Activated CD8-positive, alpha-beta T cell treated with anti-CD3 and anti-CD28 coated beads for 36 hours (primary cell): ENCODE measurements at regions not wholly inside any gene's neighbourhood (a gene's known extent, or its start where the extent isn't known, plus 50 kb on each side); places are given as distances from the start of the nearest gene placed in this dataset.

Experiments
- ATAC-seq: fragments of 200-7000 bp; cut with Tn5 transposase; one replicate; pipeline ENCODE4 v1.10.0; 2021; ENCODE audit warnings: mild to moderate bottlenecking, moderate library complexity
- CTCF ChIA-PET: fragments of 350-600 bp; sonication (Branson Sonifier 250); formaldehyde crosslinking; loops from one replicate; lab custom pipeline; 2021; ENCODE audit warnings: antibody characterized with exemption; lab: Charles Lee
- POLR2A ChIA-PET: fragments of 350-600 bp; sonication (Branson Sonifier 250); formaldehyde crosslinking; loops from one replicate; lab custom pipeline; 2021; ENCODE audit warnings: antibody characterized with exemption; lab: Charles Lee
- DNase-seq: peaks from one replicate; pipeline ENCODE4 v3.0.0-alpha.2; 2020
- H3K27ac Mint-ChIP-seq: one replicate; pipeline ENCODE4 v1.8.0; 2021; ENCODE audit warnings: mild to moderate bottlenecking, mixed read lengths
- H3K27me3 Mint-ChIP-seq: one replicate; pipeline ENCODE4 v1.8.0; 2021; ENCODE audit warnings: mixed read lengths
- H3K36me3 Mint-ChIP-seq: one replicate; pipeline ENCODE4 v1.8.0; 2021; ENCODE audit warnings: low read depth, mixed read lengths
- H3K4me1 Mint-ChIP-seq: one replicate; pipeline ENCODE4 v1.8.0; 2021; ENCODE audit warnings: low read depth, mixed read lengths
- H3K4me3 Mint-ChIP-seq: one replicate; pipeline ENCODE4 v1.8.0; 2021; ENCODE audit warnings: mild to moderate bottlenecking, moderate library complexity, mixed read lengths
- H3K9me3 Mint-ChIP-seq: one replicate; pipeline ENCODE4 v1.8.0; 2021; ENCODE audit warnings: mixed read lengths
- intact Hi-C: fragments of 100-400 bp; cut with micrococcal nuclease; formaldehyde crosslinking; loops from one replicate; pipeline ENCODE4 v1.10.0; 2022
- TF ChIP-seq, protein P1 (sequence below): fragments of 200-600 bp; IDR thresholded peaks from one replicate; pipeline ENCODE4 v1.8.0; 2022; ENCODE audit warnings: antibody characterized with exemption, mild to moderate bottlenecking

DNA sequence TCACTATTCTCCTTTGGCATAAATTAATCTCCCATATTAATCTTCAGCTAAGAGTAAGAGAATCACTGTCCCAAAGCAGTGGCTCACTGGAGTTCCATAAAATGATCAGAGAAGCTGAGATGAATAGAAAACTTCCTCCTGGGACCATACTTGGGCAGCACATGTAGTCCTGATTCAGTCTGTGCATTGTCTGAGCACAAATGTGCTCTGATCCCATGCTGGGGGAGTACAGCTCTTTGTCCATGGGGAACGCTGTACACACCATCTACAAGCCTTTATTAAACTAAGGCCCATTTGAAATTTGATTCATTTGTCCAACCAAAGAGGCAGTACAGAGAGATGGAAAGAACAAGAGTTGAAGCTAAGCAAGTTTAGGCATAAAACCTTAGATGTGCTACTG is 147.4 kb upstream of the PGR start:
- ChIA-PET POLR2A (no interaction called here), CTCF (no interaction called here)
- Mint-ChIP-seq H3K36me3 (no peaks in the 10 kb centered on the region), H3K4me3 (no peak overlapping the region), H3K27ac (no peak overlapping the region), H3K4me1 (no peaks in the 10 kb centered on the region), H3K9me3 (peaks cover 8% of the 10 kb centered on the region), H3K27me3 (no peaks in the 10 kb centered on the region)
- DNase-seq = no peak
- TF ChIP-seq, protein P1, sequence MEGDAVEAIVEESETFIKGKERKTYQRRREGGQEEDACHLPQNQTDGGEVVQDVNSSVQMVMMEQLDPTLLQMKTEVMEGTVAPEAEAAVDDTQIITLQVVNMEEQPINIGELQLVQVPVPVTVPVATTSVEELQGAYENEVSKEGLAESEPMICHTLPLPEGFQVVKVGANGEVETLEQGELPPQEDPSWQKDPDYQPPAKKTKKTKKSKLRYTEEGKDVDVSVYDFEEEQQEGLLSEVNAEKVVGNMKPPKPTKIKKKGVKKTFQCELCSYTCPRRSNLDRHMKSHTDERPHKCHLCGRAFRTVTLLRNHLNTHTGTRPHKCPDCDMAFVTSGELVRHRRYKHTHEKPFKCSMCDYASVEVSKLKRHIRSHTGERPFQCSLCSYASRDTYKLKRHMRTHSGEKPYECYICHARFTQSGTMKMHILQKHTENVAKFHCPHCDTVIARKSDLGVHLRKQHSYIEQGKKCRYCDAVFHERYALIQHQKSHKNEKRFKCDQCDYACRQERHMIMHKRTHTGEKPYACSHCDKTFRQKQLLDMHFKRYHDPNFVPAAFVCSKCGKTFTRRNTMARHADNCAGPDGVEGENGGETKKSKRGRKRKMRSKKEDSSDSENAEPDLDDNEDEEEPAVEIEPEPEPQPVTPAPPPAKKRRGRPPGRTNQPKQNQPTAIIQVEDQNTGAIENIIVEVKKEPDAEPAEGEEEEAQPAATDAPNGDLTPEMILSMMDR = no peak
- no peak for ATAC-seq
- intact Hi-C loops = no loop called here

DNA sequence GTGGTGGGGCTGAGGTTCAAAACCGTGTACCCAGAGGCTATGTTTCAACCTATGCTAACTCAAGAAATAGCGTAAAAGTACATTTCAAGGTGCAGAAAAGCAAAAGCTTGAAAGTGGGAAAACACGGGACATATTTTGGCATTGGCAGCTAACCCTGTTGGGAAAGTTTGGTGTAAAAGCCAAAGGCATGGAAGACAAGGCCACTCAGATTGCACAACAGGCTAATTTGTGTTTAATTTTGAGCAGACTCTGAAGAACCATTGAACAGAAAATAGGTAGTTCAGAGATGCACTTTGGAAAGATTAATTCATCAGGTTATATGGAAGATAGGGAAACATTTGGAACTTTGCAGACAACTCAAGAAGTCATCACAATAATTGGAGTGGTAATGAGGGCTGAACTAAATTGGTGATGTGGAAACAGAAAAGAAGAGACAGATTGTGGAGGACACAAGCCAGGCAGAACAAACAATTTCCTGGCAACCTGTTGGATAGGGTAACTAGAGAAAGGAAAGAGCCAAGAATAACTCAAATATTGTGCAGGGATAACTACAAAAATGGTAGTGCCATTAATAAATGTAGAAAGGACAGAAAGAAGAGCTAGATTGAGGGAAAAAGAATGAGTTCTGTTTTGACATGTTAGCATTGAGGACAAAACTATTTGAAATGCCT is 140.5 kb upstream of the PGR start:
- CTCF ChIA-PET = no interaction called here
- H3K4me1 Mint-ChIP-seq = no peaks in the 10 kb centered on the region
- ATAC-seq (no peak), DNase-seq (no peak)
- no peak overlapping the region for H3K27ac Mint-ChIP-seq
- no peaks in the 10 kb centered on the region for H3K27me3 Mint-ChIP-seq
- TF ChIP-seq, protein P1 = no peak
- POLR2A ChIA-PET = no interaction called here
- peaks cover 6% of the 10 kb centered on the region for H3K9me3 Mint-ChIP-seq
- intact Hi-C loops = no loop called here
- no peaks in the 10 kb centered on the region for H3K36me3 Mint-ChIP-seq
- no peak overlapping the region for H3K4me3 Mint-ChIP-seq

DNA sequence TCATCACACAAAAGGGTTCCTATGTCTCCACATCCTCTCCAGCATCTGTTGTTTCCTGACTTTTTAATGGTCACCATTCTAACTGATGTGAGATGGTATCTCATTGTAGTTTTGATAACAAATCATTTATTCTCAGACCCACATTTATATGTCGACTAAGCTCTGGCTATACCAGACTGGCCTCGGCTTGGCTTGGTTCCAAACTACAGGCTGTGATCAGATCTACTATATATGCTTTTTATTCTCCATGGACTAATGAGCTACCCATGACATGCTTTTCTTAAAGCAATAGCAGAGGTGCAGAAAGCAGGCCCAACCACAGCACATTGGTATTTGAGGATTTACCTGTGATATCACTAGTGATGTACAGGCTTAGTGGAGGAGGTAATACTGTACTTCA is 139.8 kb upstream of the PGR start:
- Mint-ChIP-seq H3K4me1 (no peaks in the 10 kb centered on the region), H3K9me3 (peaks cover 8% of the 10 kb centered on the region), H3K4me3 (no peak overlapping the region), H3K27me3 (no peaks in the 10 kb centered on the region), H3K27ac (no peak overlapping the region), H3K36me3 (no peaks in the 10 kb centered on the region)
- CTCF ChIA-PET = no interaction called here
- no peak for ATAC-seq
- intact Hi-C loops = no loop called here
- TF ChIP-seq, protein P1 = no peak
- POLR2A ChIA-PET = no interaction called here
- no peak for DNase-seq

DNA sequence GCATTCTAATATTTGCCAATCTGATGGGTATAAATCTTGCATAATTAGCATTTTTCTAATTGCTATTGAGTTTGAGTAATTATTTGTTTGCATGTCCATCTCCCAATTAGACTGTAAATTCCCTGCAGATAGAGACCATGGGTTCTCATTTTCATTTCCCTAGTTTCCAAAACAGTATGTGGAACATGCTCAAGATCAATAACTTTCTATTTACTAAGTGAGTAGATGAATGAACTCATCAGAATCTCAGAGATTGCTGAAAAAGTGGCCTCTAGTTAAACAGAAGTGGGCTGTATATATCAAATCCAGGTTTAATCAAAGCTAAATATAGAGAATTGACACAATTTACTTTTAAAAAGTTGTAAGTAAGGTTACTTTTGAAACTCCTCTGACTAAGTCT is 138.0 kb upstream of the PGR start:
- no peaks in the 10 kb centered on the region for H3K27me3 Mint-ChIP-seq
- ATAC-seq (no peak), DNase-seq (no peak)
- intact Hi-C loops = no loop called here
- peaks cover 8% of the 10 kb centered on the region for H3K9me3 Mint-ChIP-seq
- H3K4me3 Mint-ChIP-seq = no peak overlapping the region
- no peaks in the 10 kb centered on the region for H3K4me1 Mint-ChIP-seq
- TF ChIP-seq, protein P1 = no peak
- ChIA-PET POLR2A (no interaction called here), CTCF (no interaction called here)
- H3K27ac Mint-ChIP-seq = no peak overlapping the region
- no peaks in the 10 kb centered on the region for H3K36me3 Mint-ChIP-seq

DNA sequence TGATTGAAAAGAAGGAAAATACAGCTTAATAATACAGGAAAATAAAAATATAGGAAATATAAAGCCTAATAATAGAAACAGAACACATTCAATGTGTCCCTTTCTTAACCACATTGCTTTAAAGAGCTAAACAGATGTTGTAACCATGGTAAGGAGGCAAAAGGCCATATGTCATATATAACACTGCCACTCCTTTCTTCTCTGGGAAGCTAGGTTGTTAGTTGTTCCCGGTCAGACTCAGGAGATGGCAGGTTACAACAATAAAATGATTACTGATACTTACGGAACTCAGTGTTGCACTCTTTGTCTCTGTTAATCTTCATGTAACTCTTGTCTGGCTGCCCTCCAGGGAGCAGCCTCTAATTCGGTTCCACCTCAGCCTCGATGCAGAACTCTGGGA is 134.7 kb upstream of the PGR start:
- TF ChIP-seq, protein P1 = no peak
- intact Hi-C loops = no loop called here
- Mint-ChIP-seq H3K36me3 (no peaks in the 10 kb centered on the region), H3K4me3 (no peak overlapping the region), H3K4me1 (no peaks in the 10 kb centered on the region), H3K27ac (no peak overlapping the region), H3K9me3 (peaks cover 8% of the 10 kb centered on the region), H3K27me3 (no peaks in the 10 kb centered on the region)
- CTCF ChIA-PET = no interaction called here
- POLR2A ChIA-PET = no interaction called here
- ATAC-seq (no peak), DNase-seq (no peak)
